ENCODE measurements at regions not wholly inside any gene's neighbourhood (a gene's known extent, or its start where the extent isn't known, plus 50 kb on each side); places are given as distances from the start of the nearest gene placed in this dataset.
"Not testable (repeated sequence)": the region's sequence is repeated elsewhere in the genome, so short reads cannot be mapped to it uniquely, and the experiment has no call there.

DNA sequence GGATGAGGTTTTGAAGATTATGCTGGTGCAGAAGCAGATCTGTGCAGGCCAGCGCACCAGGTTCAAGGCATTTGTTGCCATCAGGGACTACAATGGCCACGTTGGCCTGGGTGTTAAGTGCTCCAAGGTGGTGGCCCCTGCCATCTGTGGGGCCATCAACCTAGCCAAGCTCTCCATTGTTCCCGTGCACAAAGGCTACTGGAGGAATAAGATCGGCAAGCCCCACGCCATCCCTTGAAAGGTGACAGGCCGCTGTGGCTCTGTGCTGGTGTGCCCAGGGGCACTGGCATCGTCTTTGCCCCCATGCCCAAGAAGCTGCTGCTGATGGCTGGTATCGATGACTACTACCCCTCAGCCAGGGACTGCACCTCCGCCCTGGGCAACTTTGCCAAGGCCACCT is 142.5 kb downstream of the SPATA31D1 start:
- no peaks in the 10 kb centered on the region for H3K9me3 ChIP-seq
- H3K27me3 ChIP-seq (ENCODE audit: insufficient read depth in 3 of 3, low read length in 2 of 3) = no peaks in the 10 kb centered on the region
- no peaks in the 10 kb centered on the region for H3K4me1 ChIP-seq
- 95 to 98% (median 96%) methylated on average over 9 of the region's 9 CpGs for WGBS, 3 donors
- no peak overlapping the region for H3K4me3 ChIP-seq
- ATAC-seq = no peak
- TF ChIP-seq, protein P1, sequence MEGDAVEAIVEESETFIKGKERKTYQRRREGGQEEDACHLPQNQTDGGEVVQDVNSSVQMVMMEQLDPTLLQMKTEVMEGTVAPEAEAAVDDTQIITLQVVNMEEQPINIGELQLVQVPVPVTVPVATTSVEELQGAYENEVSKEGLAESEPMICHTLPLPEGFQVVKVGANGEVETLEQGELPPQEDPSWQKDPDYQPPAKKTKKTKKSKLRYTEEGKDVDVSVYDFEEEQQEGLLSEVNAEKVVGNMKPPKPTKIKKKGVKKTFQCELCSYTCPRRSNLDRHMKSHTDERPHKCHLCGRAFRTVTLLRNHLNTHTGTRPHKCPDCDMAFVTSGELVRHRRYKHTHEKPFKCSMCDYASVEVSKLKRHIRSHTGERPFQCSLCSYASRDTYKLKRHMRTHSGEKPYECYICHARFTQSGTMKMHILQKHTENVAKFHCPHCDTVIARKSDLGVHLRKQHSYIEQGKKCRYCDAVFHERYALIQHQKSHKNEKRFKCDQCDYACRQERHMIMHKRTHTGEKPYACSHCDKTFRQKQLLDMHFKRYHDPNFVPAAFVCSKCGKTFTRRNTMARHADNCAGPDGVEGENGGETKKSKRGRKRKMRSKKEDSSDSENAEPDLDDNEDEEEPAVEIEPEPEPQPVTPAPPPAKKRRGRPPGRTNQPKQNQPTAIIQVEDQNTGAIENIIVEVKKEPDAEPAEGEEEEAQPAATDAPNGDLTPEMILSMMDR (IDR thresholded peaks at IDR 0.05) = no peak
- no peak overlapping the region for H3K27ac ChIP-seq
- DNase-seq = no peak
- H3K36me3 ChIP-seq (ENCODE audit: insufficient read depth in 1 of 2, low read depth in 1 of 2) = no peaks in the 10 kb centered on the region
- intact Hi-C loops (cut with DNase I) = no loop called here

DNA sequence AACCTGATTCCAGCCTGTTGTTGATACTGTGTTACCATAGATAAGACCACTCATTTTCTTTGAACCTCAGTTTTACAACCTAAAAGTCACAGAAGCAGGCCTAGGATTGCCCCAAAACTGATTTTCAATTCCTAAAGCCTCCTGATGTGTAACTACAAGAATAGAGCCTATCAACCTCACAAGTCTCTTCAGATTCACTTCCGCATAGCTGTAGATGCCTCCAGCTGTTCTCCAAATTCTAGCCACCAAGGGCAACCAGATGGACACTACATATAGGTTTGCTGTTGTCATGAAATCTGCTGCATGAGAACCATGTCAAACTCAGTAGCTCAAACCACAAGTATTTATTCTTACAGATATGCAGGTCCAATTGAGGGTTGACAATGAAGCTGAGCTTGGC is 143.5 kb downstream of the SPATA31D1 start:
- Histone ChIP-seq H3K4me1 (no peaks in the 10 kb centered on the region), H3K36me3 (ENCODE audit: insufficient read depth in 1 of 2, low read depth in 1 of 2) (no peaks in the 10 kb centered on the region), H3K27me3 (ENCODE audit: insufficient read depth in 3 of 3, low read length in 2 of 3) (no peaks in the 10 kb centered on the region), H3K4me3 (no peak overlapping the region), H3K27ac (no peak overlapping the region), H3K9me3 (no peaks in the 10 kb centered on the region)
- intact Hi-C loops (cut with DNase I) = no loop called here
- 97 to 100% (median 97%) methylated on average over 1 of the region's 1 CpG for WGBS, 3 donors
- TF ChIP-seq, protein P1 (IDR thresholded peaks at IDR 0.05) = no peak
- DNase-seq (no peak), ATAC-seq (no peak)

DNA sequence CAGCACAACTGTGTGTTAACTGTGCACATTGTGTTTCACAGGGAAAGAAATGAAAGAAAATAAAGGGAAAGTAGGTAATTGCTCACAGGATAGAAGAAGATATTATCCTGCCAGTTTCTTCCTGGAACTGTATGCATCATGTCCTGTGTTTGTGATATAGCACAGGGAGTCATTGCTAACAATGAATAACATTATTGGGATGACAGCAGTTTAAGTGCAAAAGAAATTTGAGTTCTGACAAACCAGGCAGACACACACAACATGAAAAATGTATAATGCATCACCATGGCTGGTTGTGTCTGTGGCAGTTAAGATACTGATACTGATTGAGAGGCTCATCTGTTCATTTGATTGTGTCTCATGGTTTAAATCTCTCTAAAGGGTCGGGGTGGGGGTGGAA is 145.4 kb downstream of the SPATA31D1 start:
- no peak overlapping the region for H3K4me3 ChIP-seq
- TF ChIP-seq, protein P1 (IDR thresholded peaks at IDR 0.05) = no peak
- intact Hi-C loops (cut with DNase I) = no loop called here
- H3K27me3 ChIP-seq (ENCODE audit: insufficient read depth in 3 of 3, low read length in 2 of 3) = no peaks in the 10 kb centered on the region
- no peaks in the 10 kb centered on the region for H3K36me3 ChIP-seq (ENCODE audit: insufficient read depth in 1 of 2, low read depth in 1 of 2)
- H3K27ac ChIP-seq = no peak overlapping the region
- H3K4me1 ChIP-seq = no peaks in the 10 kb centered on the region
- DNase-seq (no peak), ATAC-seq (no peak)
- WGBS, 3 donors = 60 to 81% (median 71%) methylated on average over 1 of the region's 1 CpG
- no peaks in the 10 kb centered on the region for H3K9me3 ChIP-seq

DNA sequence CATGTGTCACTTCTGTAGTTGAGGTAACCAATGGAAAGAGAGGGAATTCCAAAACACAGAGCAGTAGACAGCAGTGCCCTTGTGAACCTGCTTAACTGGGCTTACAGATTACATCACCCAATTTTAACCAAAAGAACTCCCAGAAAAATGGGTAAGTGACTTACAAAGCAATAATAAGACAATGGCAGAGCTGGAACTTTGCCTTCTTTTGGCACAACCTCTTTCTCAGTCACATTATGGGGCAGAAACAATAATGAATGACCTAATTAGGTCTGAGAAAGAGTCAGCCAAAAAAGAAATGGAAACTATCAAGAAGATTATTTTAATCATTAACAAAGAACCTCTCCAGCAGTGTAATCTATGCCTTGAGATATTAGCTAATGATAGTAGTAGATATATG is 146.5 kb downstream of the SPATA31D1 start:
- Histone ChIP-seq H3K36me3 (ENCODE audit: insufficient read depth in 1 of 2, low read depth in 1 of 2) (no peaks in the 10 kb centered on the region), H3K9me3 (no peaks in the 10 kb centered on the region), H3K27ac (no peak overlapping the region), H3K4me1 (no peaks in the 10 kb centered on the region), H3K4me3 (no peak overlapping the region), H3K27me3 (ENCODE audit: insufficient read depth in 3 of 3, low read length in 2 of 3) (no peaks in the 10 kb centered on the region)
- TF ChIP-seq, protein P1 (IDR thresholded peaks at IDR 0.05) = no peak
- DNase-seq (no peak), ATAC-seq (no peak)
- intact Hi-C loops (cut with DNase I) = no loop called here

DNA sequence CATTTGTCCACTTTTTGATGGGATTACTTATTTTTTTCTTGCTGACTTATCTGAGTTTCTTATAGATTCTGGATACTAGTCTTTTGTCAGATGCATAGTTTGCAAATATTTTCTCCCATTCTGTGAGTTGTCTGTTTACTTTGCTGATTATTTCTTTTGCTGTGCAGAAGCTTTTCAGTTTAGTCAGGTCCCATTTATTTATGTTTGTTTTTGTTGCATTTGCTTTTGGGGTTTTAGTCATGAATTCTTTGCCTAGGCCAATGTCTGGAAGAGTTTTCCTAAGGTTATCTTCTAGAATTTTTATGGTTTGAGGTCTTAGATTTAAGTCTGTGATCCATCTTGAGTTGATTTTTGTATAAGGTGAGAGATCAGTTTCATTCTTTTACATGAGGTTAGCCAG is 149.5 kb downstream of the SPATA31D1 start:
- H3K4me3 ChIP-seq; H3K4me1 ChIP-seq; DNase-seq; H3K36me3 ChIP-seq (ENCODE audit: insufficient read depth in 1 of 2, low read depth in 1 of 2); ATAC-seq; intact Hi-C loops (cut with DNase I); H3K27ac ChIP-seq; H3K27me3 ChIP-seq (ENCODE audit: insufficient read depth in 3 of 3, low read length in 2 of 3); H3K9me3 ChIP-seq: not testable (repeated sequence)

Measured in psoas muscle (tissue), 7 donors.